Esophagus squamous epithelium (tissue), 4 donors: ENCODE measurements at regions not wholly inside any gene's neighbourhood (a gene's known extent, or its start where the extent isn't known, plus 50 kb on each side); places are given as distances from the start of the nearest gene placed in this dataset.

ENCODE experiments used
- CTCF ChIP-seq, 6 experiments: fragments of 450-650 bp in 4 of 6; fragments of 200-600 bp in 2 of 6; sonication (generic) in 2 of 6; IDR thresholded peaks; one replicate each; pipeline ENCODE4 v1.5.1; 2016 to 2019; ENCODE audit warnings: antibody characterized with exemption in 6 of 6, mild to moderate bottlenecking in 4 of 6, moderate library complexity in 4 of 6
- POLR2A ChIP-seq, 4 donors: fragments of 450-650 bp; IDR thresholded peaks; one replicate each; pipeline ENCODE4 v1.6.1; 2017; ENCODE audit warnings: antibody characterized with exemption in 4 of 4, mild to moderate bottlenecking in 4 of 4, moderate library complexity in 3 of 4

GRCh38 chr9:80400624-80401230, 829.0 kb downstream of the TLE4 start:
- TF ChIP-seq CTCF (IDR thresholded peaks at IDR 0.05), result no peak
- TF ChIP-seq POLR2A (IDR thresholded peaks at IDR 0.05), result no peak
